ENCODE measurements at regions not wholly inside any gene's neighbourhood (a gene's known extent, or its start where the extent isn't known, plus 50 kb on each side); places are given as distances from the start of the nearest gene placed in this dataset.

DNA sequence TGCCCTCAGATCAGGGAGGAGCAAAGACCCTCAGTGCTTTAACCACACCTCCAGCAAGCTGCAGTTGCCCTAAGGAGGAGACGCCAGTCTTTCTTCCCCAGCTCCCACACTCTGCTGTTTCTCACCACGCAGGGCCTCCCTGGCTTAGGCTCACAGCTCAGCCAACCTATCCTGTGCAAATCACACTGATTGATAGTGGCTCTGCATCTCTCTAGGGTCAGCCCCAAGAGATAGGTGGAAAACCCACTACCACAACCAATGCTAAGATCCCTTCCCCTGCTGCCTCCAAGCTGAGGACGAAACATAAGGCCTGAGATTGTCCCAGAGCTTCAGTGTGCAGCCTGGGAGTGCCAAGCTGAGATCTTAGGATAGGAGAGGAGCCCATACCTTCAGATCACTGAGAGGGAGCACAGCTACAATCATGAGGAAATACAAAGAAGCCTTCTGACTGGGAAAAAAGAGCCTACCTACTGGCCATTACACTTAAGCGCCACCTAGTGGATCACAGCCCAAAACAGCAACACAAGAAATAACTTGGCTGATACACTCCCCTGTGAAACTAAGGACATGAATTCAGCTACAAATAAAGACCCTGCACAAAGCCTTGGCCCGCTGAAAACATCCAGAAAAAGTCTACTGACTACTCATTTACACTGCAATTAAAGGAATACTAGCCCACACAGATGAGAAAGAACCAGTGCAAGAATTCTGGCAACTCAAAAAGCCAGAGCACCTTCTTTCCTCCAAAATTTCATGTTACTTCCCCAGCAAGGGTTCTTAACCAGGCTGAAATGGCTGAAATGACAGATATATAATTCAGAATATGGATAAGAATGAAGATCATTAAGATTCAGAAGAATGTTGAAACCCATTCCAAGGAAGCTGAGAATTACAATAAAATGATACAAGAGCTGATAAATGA is 271.5 kb upstream of the DCBLD2 start:
- TF ChIP-seq, protein P1, sequence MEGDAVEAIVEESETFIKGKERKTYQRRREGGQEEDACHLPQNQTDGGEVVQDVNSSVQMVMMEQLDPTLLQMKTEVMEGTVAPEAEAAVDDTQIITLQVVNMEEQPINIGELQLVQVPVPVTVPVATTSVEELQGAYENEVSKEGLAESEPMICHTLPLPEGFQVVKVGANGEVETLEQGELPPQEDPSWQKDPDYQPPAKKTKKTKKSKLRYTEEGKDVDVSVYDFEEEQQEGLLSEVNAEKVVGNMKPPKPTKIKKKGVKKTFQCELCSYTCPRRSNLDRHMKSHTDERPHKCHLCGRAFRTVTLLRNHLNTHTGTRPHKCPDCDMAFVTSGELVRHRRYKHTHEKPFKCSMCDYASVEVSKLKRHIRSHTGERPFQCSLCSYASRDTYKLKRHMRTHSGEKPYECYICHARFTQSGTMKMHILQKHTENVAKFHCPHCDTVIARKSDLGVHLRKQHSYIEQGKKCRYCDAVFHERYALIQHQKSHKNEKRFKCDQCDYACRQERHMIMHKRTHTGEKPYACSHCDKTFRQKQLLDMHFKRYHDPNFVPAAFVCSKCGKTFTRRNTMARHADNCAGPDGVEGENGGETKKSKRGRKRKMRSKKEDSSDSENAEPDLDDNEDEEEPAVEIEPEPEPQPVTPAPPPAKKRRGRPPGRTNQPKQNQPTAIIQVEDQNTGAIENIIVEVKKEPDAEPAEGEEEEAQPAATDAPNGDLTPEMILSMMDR (IDR thresholded peaks at IDR 0.05; ENCODE audit: control insufficient read depth, extremely low read depth, insufficient read depth), result peak; percentile 83
- no peak overlapping the region for H3K4me3 ChIP-seq (ENCODE audit: low read depth, low read length)
- DNase-seq (ENCODE audit: low read depth), result peak; percentile 34

DNA sequence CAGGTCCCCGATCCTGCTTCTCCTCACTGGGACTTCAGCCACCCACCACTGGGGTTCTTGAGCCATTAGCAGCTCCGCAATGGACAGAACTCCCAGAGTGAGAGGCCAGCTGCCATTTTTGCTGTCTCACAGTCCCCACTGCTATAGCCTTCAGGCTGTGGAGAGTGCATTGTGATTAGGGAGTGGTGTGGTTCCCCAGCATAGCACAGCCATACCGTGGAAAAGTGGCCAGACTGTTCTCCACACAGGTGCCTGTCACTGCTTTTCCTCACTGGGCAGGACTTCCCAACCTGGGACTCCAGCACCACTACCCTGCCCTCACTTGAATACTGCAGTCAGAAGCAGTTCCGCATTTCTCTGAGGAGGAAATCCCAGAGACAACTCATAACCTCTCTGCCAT is 270.3 kb upstream of the DCBLD2 start:
- H3K4me3 ChIP-seq (ENCODE audit: low read depth, low read length), result no peak overlapping the region
- DNase-seq (ENCODE audit: low read depth), result no peak
- TF ChIP-seq, protein P1 (IDR thresholded peaks at IDR 0.05; ENCODE audit: control insufficient read depth, extremely low read depth, insufficient read depth), result no peak

DNA sequence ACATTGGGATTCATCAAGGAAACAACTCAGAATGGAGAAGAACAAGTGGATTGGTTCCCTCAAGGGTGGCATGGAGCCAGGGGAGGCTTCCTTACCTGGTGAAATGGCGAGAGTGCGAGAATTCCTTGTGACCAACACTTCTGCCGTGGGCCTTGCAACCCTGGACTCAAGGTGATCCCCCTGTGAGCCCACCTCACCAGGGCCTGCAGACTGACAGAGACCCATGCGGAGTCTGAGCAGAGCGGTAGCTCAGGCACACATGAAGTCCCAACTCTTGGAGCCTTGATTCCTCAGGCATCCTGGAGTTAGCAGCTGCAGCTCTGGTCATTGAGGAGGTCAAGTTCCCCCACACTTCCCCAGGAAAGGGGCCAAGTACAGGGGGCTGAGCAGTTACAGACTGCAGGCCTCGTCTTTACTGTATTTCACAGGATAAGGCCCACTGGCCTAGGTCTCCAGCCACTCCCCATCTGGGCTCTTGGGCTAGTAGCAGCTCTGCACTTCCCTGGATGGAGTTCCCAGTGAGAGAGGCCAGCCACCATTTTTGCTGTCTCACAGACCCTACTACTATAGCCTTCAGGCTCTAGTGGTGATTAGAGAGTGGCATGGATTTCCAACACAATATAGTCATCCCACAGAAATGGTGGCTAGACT is 269.5 kb upstream of the DCBLD2 start:
- TF ChIP-seq, protein P1 (IDR thresholded peaks at IDR 0.05; ENCODE audit: control insufficient read depth, extremely low read depth, insufficient read depth), result no peak
- no peak overlapping the region for H3K4me3 ChIP-seq (ENCODE audit: low read depth, low read length)
- no peak for DNase-seq (ENCODE audit: low read depth)

DNA sequence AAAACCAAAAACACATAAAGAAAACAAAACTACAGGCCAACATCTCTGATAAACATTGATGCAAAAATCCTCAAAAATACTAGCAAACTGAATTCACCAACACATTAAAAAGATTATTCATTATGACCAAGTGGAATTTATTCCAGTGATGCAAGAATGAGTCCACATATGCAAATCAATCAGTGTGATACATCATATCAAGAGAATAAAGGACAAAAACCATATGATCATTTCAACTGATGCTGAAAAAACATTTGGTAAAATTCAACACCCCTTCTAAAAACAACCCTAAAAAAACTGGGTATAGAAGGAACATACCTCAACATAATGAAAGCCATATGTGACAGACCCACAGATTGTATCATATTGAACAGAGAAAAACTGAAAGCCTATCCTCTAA is 265.6 kb upstream of the DCBLD2 start:
- no peak overlapping the region for H3K4me3 ChIP-seq (ENCODE audit: low read depth, low read length)
- DNase-seq (ENCODE audit: low read depth), result no peak
- TF ChIP-seq, protein P1 (IDR thresholded peaks at IDR 0.05; ENCODE audit: control insufficient read depth, extremely low read depth, insufficient read depth), result no peak

DNA sequence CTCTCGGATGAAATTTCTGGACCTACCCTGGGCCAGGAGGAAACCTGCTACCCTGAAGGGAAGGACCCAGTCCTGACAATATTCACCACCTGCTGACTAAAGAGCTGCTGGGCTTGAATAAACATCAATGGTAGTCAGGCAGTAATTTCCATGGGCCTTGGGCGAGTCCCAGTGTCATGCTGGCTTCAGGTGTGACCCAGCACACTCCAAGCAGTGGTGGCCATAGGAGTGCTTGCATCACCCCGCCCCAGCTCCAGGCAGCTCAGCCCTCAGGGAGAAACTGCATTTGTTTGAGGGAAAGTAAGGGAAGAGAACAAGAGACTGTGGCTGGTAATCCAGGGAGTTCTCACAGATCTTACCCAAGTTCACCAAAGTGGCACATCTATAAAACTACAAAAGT is 261.8 kb upstream of the DCBLD2 start:
- TF ChIP-seq, protein P1 (IDR thresholded peaks at IDR 0.05; ENCODE audit: control insufficient read depth, extremely low read depth, insufficient read depth), result no peak
- DNase-seq (ENCODE audit: low read depth), result no peak
- H3K4me3 ChIP-seq (ENCODE audit: low read depth, low read length), result no peak overlapping the region

DNA sequence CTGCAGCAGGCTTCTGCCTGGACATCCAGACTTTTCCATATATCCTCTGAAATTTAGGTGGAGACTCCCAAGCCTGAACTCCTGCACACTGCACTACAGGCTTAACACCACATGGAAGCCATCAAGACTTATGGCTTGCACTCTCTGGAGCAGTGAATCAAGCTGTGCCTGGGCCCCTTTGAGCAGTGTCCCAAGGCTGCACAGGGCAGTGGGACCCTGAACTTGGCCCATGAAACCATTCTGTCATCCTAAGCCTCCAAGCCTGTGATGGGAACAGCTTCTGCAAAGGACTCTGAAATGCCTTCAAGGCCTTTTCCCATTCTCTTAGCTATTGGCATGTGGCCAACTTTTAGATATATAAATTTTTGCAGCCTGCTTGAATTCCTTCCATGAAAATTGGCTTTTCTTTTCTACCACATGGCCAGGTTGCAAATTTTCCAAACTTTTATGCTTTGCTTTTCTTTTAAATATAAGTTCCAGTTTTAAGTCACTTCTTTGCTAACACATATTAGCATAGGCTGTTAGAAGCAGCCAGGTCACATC is 257.8 kb upstream of the DCBLD2 start:
- TF ChIP-seq, protein P1 (IDR thresholded peaks at IDR 0.05; ENCODE audit: control insufficient read depth, extremely low read depth, insufficient read depth), result no peak
- no peak for DNase-seq (ENCODE audit: low read depth)
- H3K4me3 ChIP-seq (ENCODE audit: low read depth, low read length), result no peak overlapping the region

All from LNCaP clone FGC (cell line).